ENCODE measurements at regions not wholly inside any gene's neighbourhood (a gene's known extent, or its start where the extent isn't known, plus 50 kb on each side); places are given as distances from the start of the nearest gene placed in this dataset.

- no peaks in the 10 kb centered on the region for H3K9me3 ChIP-seq
- WGBS, 2 donors = 48 to 53% methylated on average over 5 of the region's 5 CpGs
- no peaks in the 10 kb centered on the region for H3K27me3 ChIP-seq
- DNase-seq = no peak
- no peaks in the 10 kb centered on the region for H3K4me1 ChIP-seq
- intact Hi-C loops (cut with DNase I; ENCODE audit: low total_unique reads) = no loop called here
- TF ChIP-seq CTCF (IDR thresholded peaks at IDR 0.05) (no peak), POLR2A (IDR thresholded peaks at IDR 0.05) (no peak)
- no peak overlapping the region for H3K4me3 ChIP-seq
- no peak overlapping the region for H3K27ac ChIP-seq
- no peaks in the 10 kb centered on the region for H3K36me3 ChIP-seq (ENCODE audit: low read depth, missing control alignments)
These were observed 122.9 kb upstream of the PCED1B start for GRCh38 chr12:46956451-46957035.

DNA sequence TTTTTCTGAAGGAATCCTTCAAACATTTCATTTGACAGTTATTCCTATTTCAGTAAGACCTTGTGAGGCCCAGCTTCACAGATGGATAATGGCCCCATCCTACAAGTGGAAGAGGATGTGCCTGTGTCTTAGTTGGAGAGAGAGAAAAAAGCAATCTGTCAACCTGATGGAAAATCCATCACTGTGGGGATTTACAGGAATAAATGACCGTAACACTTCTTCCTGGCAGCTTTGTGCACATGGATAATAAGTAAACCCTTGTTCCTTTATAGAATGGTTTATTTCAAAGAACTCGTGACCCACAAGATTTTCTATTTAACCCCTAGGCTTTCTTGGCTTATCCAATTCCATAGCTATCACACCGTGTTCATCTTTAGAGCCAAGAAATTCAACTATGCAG lies 121.4 kb upstream of the PCED1B start:
- Histone ChIP-seq H3K27me3 (no peaks in the 10 kb centered on the region), H3K4me1 (no peaks in the 10 kb centered on the region), H3K4me3 (no peak overlapping the region), H3K27ac (no peak overlapping the region), H3K9me3 (no peaks in the 10 kb centered on the region), H3K36me3 (ENCODE audit: low read depth, missing control alignments) (no peaks in the 10 kb centered on the region)
- no peak for DNase-seq
- TF ChIP-seq POLR2A (IDR thresholded peaks at IDR 0.05) (no peak), CTCF (IDR thresholded peaks at IDR 0.05) (no peak)
- intact Hi-C loops (cut with DNase I; ENCODE audit: low total_unique reads) = no loop called here
- 85 to 87% methylated on average over 3 of the region's 3 CpGs for WGBS, 2 donors

DNA sequence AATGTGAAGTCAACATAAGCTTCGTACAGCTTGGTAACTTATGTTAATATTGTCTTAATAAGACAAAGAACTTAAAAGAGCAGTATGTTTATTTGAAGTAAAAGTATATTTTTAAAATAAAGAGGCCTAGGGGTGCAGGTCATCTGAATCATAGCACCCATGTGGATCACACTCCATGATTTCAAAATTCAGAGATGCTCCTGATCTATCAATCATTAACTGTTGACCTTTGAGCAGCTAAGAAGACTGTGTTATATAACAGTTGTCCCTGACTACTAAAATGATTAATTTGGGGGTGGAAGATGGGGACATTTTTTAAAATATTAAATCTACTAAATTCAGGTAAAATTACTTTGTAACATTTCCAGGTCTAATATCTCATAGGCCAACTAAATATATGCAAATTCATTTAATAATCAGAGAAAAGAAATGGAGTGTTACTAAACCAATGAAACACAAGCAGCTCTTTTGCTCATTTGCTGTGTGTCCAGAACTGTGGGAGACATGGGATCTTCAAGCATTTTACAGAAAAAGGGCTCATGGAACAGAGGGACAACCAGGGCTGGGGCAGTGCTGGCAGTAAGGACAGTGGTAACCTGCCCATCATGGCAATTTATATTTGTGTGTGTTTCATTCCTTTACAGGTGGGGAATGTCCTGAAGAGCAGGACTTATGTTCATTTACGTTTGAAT lies 120.7 kb upstream of the PCED1B start:
- WGBS, 2 donors = 84 to 88% methylated on average over 2 of the region's 2 CpGs
- peaks cover 6% of the 10 kb centered on the region for H3K4me1 ChIP-seq
- no peak overlapping the region for H3K4me3 ChIP-seq
- intact Hi-C loops (cut with DNase I; ENCODE audit: low total_unique reads) = no loop called here
- H3K27me3 ChIP-seq = no peaks in the 10 kb centered on the region
- no peaks in the 10 kb centered on the region for H3K36me3 ChIP-seq (ENCODE audit: low read depth, missing control alignments)
- no peak overlapping the region for H3K27ac ChIP-seq
- no peak for DNase-seq
- TF ChIP-seq POLR2A (IDR thresholded peaks at IDR 0.05) (no peak), CTCF (IDR thresholded peaks at IDR 0.05) (no peak)
- H3K9me3 ChIP-seq = no peaks in the 10 kb centered on the region

DNA sequence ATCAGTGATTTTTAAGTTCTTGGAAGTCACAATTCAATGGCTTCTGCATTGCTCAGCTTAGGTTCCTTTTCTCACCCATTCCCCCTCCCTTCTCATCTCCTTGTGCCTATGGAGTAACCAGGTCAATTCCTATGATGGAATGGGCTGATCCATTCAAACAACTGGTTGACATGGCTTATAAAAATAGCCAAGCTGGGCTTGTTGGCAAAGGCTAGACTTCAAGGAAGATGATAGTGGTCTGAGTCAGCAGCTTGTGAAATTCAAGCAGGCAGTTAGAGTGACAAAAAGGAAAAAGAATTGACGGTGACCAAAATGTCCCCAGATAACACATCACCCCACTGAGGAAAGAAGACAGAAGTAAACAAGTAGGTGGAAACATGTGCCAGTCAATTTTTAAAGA lies 119.9 kb upstream of the PCED1B start:
- Histone ChIP-seq H3K9me3 (no peaks in the 10 kb centered on the region), H3K4me1 (peaks cover 8% of the 10 kb centered on the region), H3K36me3 (ENCODE audit: low read depth, missing control alignments) (no peaks in the 10 kb centered on the region), H3K27ac (no peak overlapping the region), H3K27me3 (no peaks in the 10 kb centered on the region), H3K4me3 (no peak overlapping the region)
- WGBS, 2 donors = 71 to 86% methylated on average over 1 of the region's 1 CpG
- no peak for DNase-seq
- TF ChIP-seq CTCF (IDR thresholded peaks at IDR 0.05) = no peak
- TF ChIP-seq POLR2A (IDR thresholded peaks at IDR 0.05) = no peak
- intact Hi-C loops (cut with DNase I; ENCODE audit: low total_unique reads) = no loop called here

GRCh38 chr12:46960681-46961080 lies 118.7 kb upstream of the PCED1B start:
- Histone ChIP-seq H3K36me3 (ENCODE audit: low read depth, missing control alignments) (no peaks in the 10 kb centered on the region), H3K27me3 (no peaks in the 10 kb centered on the region), H3K27ac (no peak overlapping the region), H3K9me3 (no peaks in the 10 kb centered on the region), H3K4me1 (peaks cover 12% of the 10 kb centered on the region), H3K4me3 (no peak overlapping the region)
- 87 to 91% methylated on average over 4 of the region's 4 CpGs for WGBS, 2 donors
- no peak for DNase-seq
- intact Hi-C loops (cut with DNase I; ENCODE audit: low total_unique reads) = no loop called here
- TF ChIP-seq POLR2A (IDR thresholded peaks at IDR 0.05) (no peak), CTCF (IDR thresholded peaks at IDR 0.05) (no peak)

Data from testis (tissue), 2 donors.